ENCODE measurements at regions not wholly inside any gene's neighbourhood (a gene's known extent, or its start where the extent isn't known, plus 50 kb on each side); places are given as distances from the start of the nearest gene placed in this dataset.

- TF ChIP-seq SUZ12 (IDR thresholded peaks at IDR 0.05): no peak
- TF ChIP-seq FOXM1 (IDR thresholded peaks at IDR 0.05; ENCODE audit: borderline replicate concordance): no peak
- TF ChIP-seq SP1 (IDR thresholded peaks at IDR 0.05): no peak
- TF ChIP-seq NFRKB (IDR thresholded peaks at IDR 0.05): no peak
- no peak for TF ChIP-seq HDGF (IDR thresholded peaks at IDR 0.05; ENCODE audit: borderline replicate concordance)
- TF ChIP-seq FOXK2 (IDR thresholded peaks at IDR 0.05): no peak
- TF ChIP-seq LEF1 (IDR thresholded peaks at IDR 0.05; ENCODE audit: borderline replicate concordance): no peak
- TF ChIP-seq BHLHE40 (IDR thresholded peaks at IDR 0.05; ENCODE audit: borderline replicate concordance): no peak
These were observed 92.0 kb upstream of the LINGO1 start for GRCh38 chr15:77724715-77725114.

Data from HEK293T (cell line).